ENCODE measurements at regions not wholly inside any gene's neighbourhood (a gene's known extent, or its start where the extent isn't known, plus 50 kb on each side); places are given as distances from the start of the nearest gene placed in this dataset.

DNA sequence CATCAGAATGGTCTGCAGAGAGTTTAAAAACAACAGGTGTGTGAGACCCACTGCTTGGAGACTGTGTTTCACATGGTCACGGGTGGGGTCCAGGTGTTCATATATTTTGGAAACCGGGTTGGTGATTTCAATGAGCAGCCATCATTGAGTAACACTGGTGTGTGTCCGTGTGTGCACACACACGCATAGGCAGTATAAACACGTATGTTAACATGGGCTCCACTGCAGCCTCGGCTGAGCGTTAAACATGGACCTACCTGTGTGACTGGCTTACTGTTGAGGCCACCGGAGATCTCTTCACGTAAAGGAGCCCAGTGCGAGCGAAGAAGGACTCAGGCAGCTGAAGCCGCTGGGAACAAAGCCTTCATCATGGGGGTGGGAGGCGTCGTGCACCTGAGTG lies 56.9 kb upstream of the TLR3 start:
- TF ChIP-seq EZH2 (IDR thresholded peaks at IDR 0.05; ENCODE audit: insufficient read depth, poor library complexity, severe bottlenecking) (no peak), EZH2phosphoT487 (IDR thresholded peaks at IDR 0.05; ENCODE audit: insufficient read depth, low read depth) (no peak)

All from GM23248 (cell line).